Thymus (tissue), 11 donors: ENCODE measurements at regions not wholly inside any gene's neighbourhood (a gene's known extent, or its start where the extent isn't known, plus 50 kb on each side); places are given as distances from the start of the nearest gene placed in this dataset.

Experiments
- DNase-seq, 9 donors: peaks; one replicate each; pipeline ENCODE4 v3.0.0-alpha.2; 2013; ENCODE audit warnings: low spot score in 9 of 9, low read depth in 6 of 9, missing footprints in 1 of 9
- H3K27ac ChIP-seq, 2 donors: one replicate each; pipeline ENCODE4 v1.5.1; 2013; ENCODE audit warnings: control low read depth in 1 of 2, low read depth in 1 of 2, low read length in 1 of 2, mild to moderate bottlenecking in 1 of 2, moderate library complexity in 1 of 2
- H3K27me3 ChIP-seq, 2 donors: one replicate each; pipeline ENCODE4 v1.5.1; 2013; ENCODE audit warnings: low read length in 1 of 2; ENCODE audit not compliant: control insufficient read depth in 2 of 2, insufficient read depth in 1 of 2
- H3K36me3 ChIP-seq, 2 donors: one replicate each; pipeline ENCODE4 v1.5.1; 2013; ENCODE audit warnings: low read length in 1 of 2, mild to moderate bottlenecking in 1 of 2, moderate library complexity in 1 of 2; ENCODE audit not compliant: control insufficient read depth in 2 of 2, insufficient read depth in 2 of 2
- H3K4me1 ChIP-seq, 2 donors: one replicate each; pipeline ENCODE4 v1.5.1; 2013; ENCODE audit warnings: low read length in 2 of 2; ENCODE audit not compliant: control insufficient read depth in 2 of 2, insufficient read depth in 2 of 2
- H3K4me3 ChIP-seq, 2 donors: one replicate each; pipeline ENCODE4 v1.5.1; 2013; ENCODE audit warnings: low read length in 2 of 2, control low read depth in 1 of 2, mild to moderate bottlenecking in 1 of 2
- H3K9me3 ChIP-seq, 2 donors: one replicate each; pipeline ENCODE4 v1.5.1; 2013; ENCODE audit warnings: low read length in 1 of 2, mild to moderate bottlenecking in 1 of 2; ENCODE audit not compliant: control insufficient read depth in 2 of 2, insufficient read depth in 1 of 2
- WGBS: extraction: QIAGEN DNeasy Blood & Tissue Kit; methylation state at CpG from one replicate; pipeline ENCODE4 v1.1.7; 2013; 5-methylcytosine and 5-hydroxymethylcytosine counted together
- donor health status: healthy.

DNA sequence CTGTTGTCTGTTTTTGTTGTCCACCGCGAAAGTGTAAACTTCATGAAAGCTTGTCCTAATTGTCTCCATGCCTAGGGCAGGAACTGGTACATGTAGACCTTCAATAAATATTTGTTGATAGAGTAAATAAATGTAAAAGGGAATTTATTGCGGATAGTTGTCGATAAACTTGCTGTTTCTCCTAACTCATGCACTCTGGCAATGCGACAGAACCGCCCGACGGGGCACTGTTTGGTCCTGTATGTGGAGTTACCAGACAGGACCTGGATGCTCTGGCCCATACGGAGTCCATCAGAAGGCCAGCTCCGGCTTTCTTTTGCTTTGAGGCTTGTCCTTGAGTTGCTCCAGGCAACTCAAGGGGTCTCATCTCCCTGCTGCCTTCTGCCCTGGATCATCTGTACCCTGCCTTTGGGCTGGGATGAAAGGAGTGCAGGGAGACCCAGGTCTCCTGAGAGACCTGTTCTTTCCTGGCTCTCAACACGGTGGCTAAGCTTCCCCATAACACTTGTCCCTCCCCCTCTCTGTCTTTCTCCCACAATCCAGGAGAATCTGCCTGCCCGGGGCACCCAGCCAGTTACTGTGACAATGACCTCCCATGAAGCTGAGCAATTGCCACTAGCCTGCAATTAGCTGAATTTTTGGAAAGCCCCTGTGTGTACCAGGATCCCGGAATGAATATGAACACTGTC, 149.5 kb upstream of the PTCH1 start:
- H3K9me3 ChIP-seq: no peaks in the 10 kb centered on the region
- no peak for DNase-seq
- 87% methylated on average over 13 of the region's 13 CpGs for WGBS
- no peak overlapping the region for H3K27ac ChIP-seq
- peaks cover 2 to 18% of the 10 kb centered on the region in 2 donors for H3K27me3 ChIP-seq
- no peaks in the 10 kb centered on the region for H3K36me3 ChIP-seq
- no peak overlapping the region for H3K4me3 ChIP-seq
- no peaks in the 10 kb centered on the region for H3K4me1 ChIP-seq

DNA sequence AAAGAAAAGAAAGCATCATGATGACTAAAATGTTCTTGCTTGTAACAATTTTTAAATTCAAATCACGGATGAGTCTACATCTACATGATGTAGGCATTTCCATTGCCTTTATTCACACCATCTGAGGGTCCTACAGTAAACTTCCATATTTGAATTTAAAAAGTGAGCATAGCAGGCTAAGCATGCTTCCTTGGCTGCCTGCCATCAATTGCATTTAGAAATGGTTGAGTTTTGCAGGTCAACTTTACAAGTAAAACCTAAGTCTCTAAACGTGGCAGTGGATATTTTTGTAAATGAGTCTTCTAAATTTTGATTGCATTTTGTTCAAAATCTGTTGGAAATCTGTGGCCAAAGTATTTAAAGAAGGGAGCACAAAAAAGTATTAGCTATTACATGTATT, 136.5 kb upstream of the PTCH1 start:
- Histone ChIP-seq H3K4me3 (no peak overlapping the region), H3K27me3 (peaks cover 0 to 3% of the 10 kb centered on the region in 2 donors), H3K9me3 (no peaks in the 10 kb centered on the region), H3K27ac (no peak overlapping the region), H3K4me1 (no peaks in the 10 kb centered on the region), H3K36me3 (no peaks in the 10 kb centered on the region)
- 87% methylated on average over 2 of the region's 2 CpGs for WGBS
- DNase-seq: no peak

DNA sequence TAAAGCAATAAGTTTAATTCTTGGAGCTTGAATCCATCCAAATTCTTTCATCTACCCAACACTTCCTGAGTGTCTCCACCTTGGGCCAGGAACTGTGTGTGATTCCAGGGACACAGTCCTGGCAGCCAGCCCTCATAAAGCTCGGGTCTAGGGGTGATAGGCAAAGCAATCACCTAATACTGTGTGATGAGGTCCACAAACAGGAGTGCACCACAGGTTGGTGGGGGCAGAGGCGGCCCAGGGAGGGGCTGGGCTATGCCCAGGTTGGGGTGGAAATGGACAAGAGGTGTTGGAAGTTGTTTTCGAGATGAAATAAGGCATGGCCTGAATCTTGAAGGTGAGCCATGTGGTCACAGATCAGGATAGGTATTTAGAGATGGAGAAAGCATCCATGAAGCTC, 133.9 kb upstream of the PTCH1 start:
- 89% methylated on average over 3 of the region's 3 CpGs for WGBS
- Histone ChIP-seq H3K27ac (no peak overlapping the region), H3K9me3 (no peaks in the 10 kb centered on the region), H3K27me3 (peaks cover 0 to 3% of the 10 kb centered on the region in 2 donors), H3K36me3 (no peaks in the 10 kb centered on the region), H3K4me1 (no peaks in the 10 kb centered on the region), H3K4me3 (no peak overlapping the region)
- DNase-seq: no peak

DNA sequence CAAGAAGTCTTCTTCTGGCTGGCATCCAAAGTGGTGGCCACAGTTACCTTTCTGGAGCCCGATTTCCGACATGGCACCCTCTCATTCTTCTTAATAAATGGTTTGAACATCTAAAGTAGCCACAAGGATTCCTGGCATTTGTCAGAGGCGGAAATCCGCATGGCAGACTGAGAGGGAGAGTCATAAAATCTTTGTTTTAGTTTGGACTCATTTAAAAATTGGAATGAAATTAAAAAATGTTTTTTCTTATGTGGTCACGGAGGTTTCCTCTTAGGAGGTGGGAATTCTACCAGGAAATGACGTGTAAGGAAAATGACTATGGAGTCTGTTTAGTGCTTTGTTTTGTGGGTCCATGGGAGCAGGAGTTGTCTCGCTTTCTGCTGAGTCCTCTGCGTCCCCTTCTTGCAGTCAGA, 133.0 kb upstream of the PTCH1 start:
- DNase-seq: no peak
- Histone ChIP-seq H3K36me3 (no peaks in the 10 kb centered on the region), H3K27me3 (peaks cover 0 to 3% of the 10 kb centered on the region in 2 donors), H3K4me3 (no peak overlapping the region), H3K27ac (no peak overlapping the region), H3K4me1 (no peaks in the 10 kb centered on the region), H3K9me3 (no peaks in the 10 kb centered on the region)
- WGBS: 92% methylated on average over 8 of the region's 8 CpGs

DNA sequence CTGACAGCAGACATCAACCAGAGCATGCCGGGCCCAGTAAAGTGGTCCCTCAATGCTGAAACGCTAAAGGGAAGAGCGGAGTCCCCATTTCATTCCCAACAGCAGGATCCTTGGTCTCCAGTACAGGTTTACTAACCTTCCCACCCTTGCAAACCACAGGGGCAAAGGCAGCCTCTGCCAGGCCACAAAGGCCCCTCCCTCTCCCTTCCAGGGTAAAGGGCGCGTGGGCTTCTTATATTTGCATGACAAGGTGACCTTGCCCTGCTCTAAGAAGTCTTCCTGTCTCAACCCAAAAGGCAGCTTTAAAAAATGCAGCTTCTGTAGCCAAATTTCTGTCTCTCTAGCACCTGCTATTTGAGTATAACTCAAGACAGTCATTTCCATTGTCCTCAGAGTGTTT, 131.5 kb upstream of the PTCH1 start:
- WGBS: 96% methylated on average over 5 of the region's 5 CpGs
- Histone ChIP-seq H3K27me3 (peaks cover 0 to 3% of the 10 kb centered on the region in 2 donors), H3K36me3 (no peaks in the 10 kb centered on the region), H3K4me1 (no peaks in the 10 kb centered on the region), H3K4me3 (no peak overlapping the region), H3K9me3 (no peaks in the 10 kb centered on the region), H3K27ac (no peak overlapping the region)
- no peak for DNase-seq

DNA sequence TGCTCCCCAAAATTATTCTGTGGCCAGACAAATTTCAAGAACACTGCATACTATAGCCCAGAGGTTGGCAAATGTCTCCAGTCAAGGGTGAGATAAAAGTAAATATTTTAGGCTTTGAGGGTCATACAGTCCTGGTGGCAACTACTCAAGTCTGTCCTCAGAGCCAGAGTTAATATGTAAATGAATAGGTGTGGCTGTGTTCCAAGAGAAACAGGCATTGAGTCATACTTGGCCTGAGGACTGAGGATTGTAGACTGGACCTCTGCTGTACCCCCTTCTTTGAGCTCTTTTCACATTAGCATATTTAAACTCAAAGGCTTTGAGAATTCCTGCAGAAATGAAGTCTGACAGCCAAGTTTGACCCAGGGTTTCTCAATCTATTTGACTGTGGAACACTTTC, 129.2 kb upstream of the PTCH1 start:
- Histone ChIP-seq H3K27ac (no peak overlapping the region), H3K27me3 (peaks cover 0 to 3% of the 10 kb centered on the region in 2 donors), H3K9me3 (no peaks in the 10 kb centered on the region), H3K4me3 (no peak overlapping the region), H3K4me1 (no peaks in the 10 kb centered on the region), H3K36me3 (no peaks in the 10 kb centered on the region)
- no peak for DNase-seq

DNA sequence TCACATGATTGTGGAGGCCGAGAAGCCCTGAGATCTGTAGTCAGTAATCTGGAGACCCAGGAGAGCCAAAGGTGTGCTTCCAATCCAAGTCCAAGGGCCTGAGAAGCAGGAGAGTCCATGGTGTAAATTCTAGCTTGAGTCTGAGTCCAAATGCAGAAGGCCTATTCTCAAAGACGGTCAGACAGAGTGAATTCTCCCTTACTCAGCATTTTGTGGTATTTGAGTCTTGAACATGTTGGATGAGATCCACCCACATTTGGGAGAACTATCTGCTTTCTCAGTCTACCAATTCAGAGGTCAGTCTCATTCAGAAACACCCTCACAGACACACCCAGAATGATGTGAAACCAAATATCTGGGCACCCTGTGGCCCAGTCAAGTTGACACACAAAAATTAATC, 128.8 kb upstream of the PTCH1 start:
- WGBS: 94% methylated on average over 2 of the region's 2 CpGs
- DNase-seq: no peak
- Histone ChIP-seq H3K27me3 (peaks cover 0 to under 1% of the 10 kb centered on the region in 2 donors), H3K27ac (no peak overlapping the region), H3K4me3 (no peak overlapping the region), H3K9me3 (no peaks in the 10 kb centered on the region), H3K36me3 (no peaks in the 10 kb centered on the region), H3K4me1 (no peaks in the 10 kb centered on the region)

DNA sequence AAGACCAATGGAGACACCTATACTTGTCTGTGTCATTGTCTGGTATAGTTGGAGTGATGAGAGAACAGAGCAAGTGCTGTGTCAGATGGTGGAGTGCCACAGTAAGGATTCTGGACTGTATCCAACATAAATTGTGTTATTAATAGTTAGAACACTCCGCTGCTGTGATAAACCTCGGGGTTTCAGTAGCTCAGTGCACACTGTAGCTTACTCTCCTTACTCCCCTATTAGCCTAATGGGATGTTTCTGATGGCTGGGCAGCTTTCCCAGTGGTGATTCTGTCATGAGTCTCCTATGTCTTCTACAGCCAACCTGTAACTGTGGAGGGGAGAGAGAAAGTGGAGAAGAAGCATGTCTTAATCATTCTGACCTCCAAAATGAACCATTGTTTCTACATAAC, 127.6 kb upstream of the PTCH1 start:
- Histone ChIP-seq H3K36me3 (no peaks in the 10 kb centered on the region), H3K27ac (no peak overlapping the region), H3K27me3 (no peaks in the 10 kb centered on the region), H3K9me3 (no peaks in the 10 kb centered on the region), H3K4me3 (no peak overlapping the region), H3K4me1 (no peaks in the 10 kb centered on the region)
- WGBS: 92% methylated on average over 2 of the region's 2 CpGs
- DNase-seq: no peak

DNA sequence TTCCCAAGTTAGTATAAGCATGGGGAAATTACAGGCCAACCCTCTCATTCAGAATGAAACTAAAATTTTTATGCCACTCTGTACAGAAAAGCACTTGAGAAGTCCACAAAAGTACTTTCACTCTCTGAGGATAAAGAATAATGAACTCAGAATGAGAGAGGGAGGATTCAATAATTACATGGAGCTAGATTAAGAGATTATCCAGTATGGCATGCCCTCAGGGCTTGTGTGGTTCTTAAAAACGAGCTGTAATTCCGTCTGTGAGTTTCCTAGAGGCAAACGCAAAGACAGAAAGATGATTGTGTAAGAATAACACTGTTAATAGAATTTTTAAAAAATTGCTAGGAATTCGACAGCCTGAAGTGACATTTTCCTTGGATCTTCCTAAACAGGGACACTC, 126.8 kb upstream of the PTCH1 start:
- H3K36me3 ChIP-seq: no peaks in the 10 kb centered on the region
- WGBS: 69% methylated on average over 4 of the region's 4 CpGs
- no peak for DNase-seq
- no peak overlapping the region for H3K27ac ChIP-seq
- no peaks in the 10 kb centered on the region for H3K27me3 ChIP-seq
- no peaks in the 10 kb centered on the region for H3K4me1 ChIP-seq
- H3K4me3 ChIP-seq: no peak overlapping the region
- no peaks in the 10 kb centered on the region for H3K9me3 ChIP-seq

DNA sequence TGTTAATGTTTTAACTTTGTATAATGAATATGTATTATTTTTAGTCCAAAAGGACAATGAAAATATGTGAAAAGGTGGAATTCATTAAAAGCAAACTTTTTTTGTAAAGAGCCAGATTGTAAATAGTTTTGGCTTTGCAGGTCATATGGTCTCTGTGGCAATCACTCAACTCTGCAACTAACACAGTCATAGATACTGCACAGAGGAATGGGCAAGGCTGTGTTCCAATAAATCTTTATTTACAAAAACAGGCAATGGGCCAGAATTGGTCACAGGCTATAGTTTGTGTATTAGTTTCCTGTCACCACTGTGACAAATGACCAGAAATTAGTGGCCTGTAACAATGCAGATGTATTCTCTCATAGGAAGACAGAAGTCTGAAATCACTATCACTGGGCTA, 125.4 kb upstream of the PTCH1 start:
- Histone ChIP-seq H3K4me3 (no peak overlapping the region), H3K9me3 (peaks cover 0 to 4% of the 10 kb centered on the region in 2 donors), H3K36me3 (no peaks in the 10 kb centered on the region), H3K27ac (no peak overlapping the region), H3K4me1 (no peaks in the 10 kb centered on the region), H3K27me3 (no peaks in the 10 kb centered on the region)
- no peak for DNase-seq
